Caco-2 (cell line): ENCODE measurements at regions not wholly inside any gene's neighbourhood (a gene's known extent, or its start where the extent isn't known, plus 50 kb on each side); places are given as distances from the start of the nearest gene placed in this dataset.

Source experiments
- BruUV-seq: library from RNA; stranded (reverse); fragments of 400-500 nt; replicated peaks from 2 replicates; lab custom pipeline; 2021; lab: Mats Ljungman, UMichigan
- CTCF ChIA-PET: fragments of 300-600 bp; sonication (Branson Sonifier 250); formaldehyde crosslinking; loops from one replicate; lab custom pipeline; 2022; ENCODE audit warnings: antibody characterized with exemption; lab: Charles Lee
- POLR2A ChIA-PET: fragments of 300-600 bp; sonication (Branson Sonifier 250); formaldehyde crosslinking; loops from one replicate; lab custom pipeline; 2022; ENCODE audit warnings: antibody characterized with exemption; lab: Charles Lee
- DNase-seq, 2 experiments: peaks; one replicate each; pipeline versions ENCODE4 v3.0.0 to v3.0.0-alpha.2; 2020 to 2022
- H3K27me3 ChIP-seq: replicated peaks from 2 replicates; pipeline ENCODE4 v1.6.0; 2011; ENCODE audit warnings: low read length; ENCODE audit not compliant: control insufficient read depth, insufficient read depth
- H3K36me3 ChIP-seq: 2 replicates; pipeline ENCODE4 v1.5.1; 2011; ENCODE audit warnings: low read length; ENCODE audit not compliant: control insufficient read depth, insufficient read depth
- H3K4me1 ChIP-seq: fragments of 250-450 bp; sonication (Bioruptor Pico); 2 replicates; pipeline ENCODE4 v1.5.1; 2020; ENCODE audit warnings: mild to moderate bottlenecking
- H3K4me3 ChIP-seq: 2 replicates; pipeline ENCODE4 v1.5.1; 2011; ENCODE audit warnings: low read depth, mild to moderate bottlenecking, control low read depth, low read length
- H3K9me3 ChIP-seq: fragments of 250-450 bp; sonication (Bioruptor Pico); 2 replicates; pipeline ENCODE4 v1.5.1; 2020; ENCODE audit warnings: mild to moderate bottlenecking, moderate library complexity
- H3K27ac Mint-ChIP-seq: one replicate; pipeline ENCODE4 v1.8.0; 2022; ENCODE audit warnings: mixed read lengths; ENCODE audit not compliant: unreplicated experiment
- H3K27me3 Mint-ChIP-seq: one replicate; pipeline ENCODE4 v1.8.0; 2022; ENCODE audit warnings: mixed read lengths; ENCODE audit not compliant: insufficient read depth, unreplicated experiment
- H3K36me3 Mint-ChIP-seq: one replicate; pipeline ENCODE4 v1.8.0; 2022; ENCODE audit warnings: mild to moderate bottlenecking, mixed read lengths; ENCODE audit not compliant: insufficient read depth, unreplicated experiment
- H3K4me1 Mint-ChIP-seq: one replicate; pipeline ENCODE4 v1.8.0; 2022; ENCODE audit warnings: low read depth, mixed read lengths; ENCODE audit not compliant: unreplicated experiment
- H3K4me3 Mint-ChIP-seq: one replicate; pipeline ENCODE4 v1.8.0; 2022; ENCODE audit warnings: mild to moderate bottlenecking, moderate library complexity, mixed read lengths; ENCODE audit not compliant: unreplicated experiment
- H3K9me3 Mint-ChIP-seq: one replicate; pipeline ENCODE4 v1.8.0; 2022; ENCODE audit warnings: mixed read lengths; ENCODE audit not compliant: unreplicated experiment
- CTCF ChIP-seq, 2 experiments: fragments of 200-600 bp in 1 of 2; IDR thresholded peaks; 1 replicate in 1 of 2; 2 replicates in 1 of 2; pipeline versions ENCODE4 v1.5.1 to v1.8.0; 2011 to 2022; ENCODE audit warnings: antibody characterized with exemption in 1 of 2, control low read depth in 1 of 2, inconsistent platforms in 1 of 2, low read depth in 1 of 2, low read length in 1 of 2, mild to moderate bottlenecking in 1 of 2, moderate library complexity in 1 of 2; ENCODE audit not compliant: insufficient read depth in 1 of 2, severe bottlenecking in 1 of 2, unreplicated experiment in 1 of 2
- intact Hi-C: fragments of 100-400 bp; cut with micrococcal nuclease; formaldehyde crosslinking; loops from one replicate; pipeline ENCODE4 v1.10.0; 2022; ENCODE audit not compliant: unreplicated experiment

- Histone ChIP-seq H3K4me3 (no peak overlapping the region), H3K4me1 (no peaks in the 10 kb centered on the region), H3K9me3 (no peaks in the 10 kb centered on the region), H3K27me3 (no peaks in the 10 kb centered on the region), H3K36me3 (no peaks in the 10 kb centered on the region)
- Mint-ChIP-seq H3K4me1 (no peaks in the 10 kb centered on the region), H3K36me3 (no peaks in the 10 kb centered on the region), H3K27ac (no peak overlapping the region), H3K9me3 (no peaks in the 10 kb centered on the region), H3K27me3 (peaks cover 23% of the 10 kb centered on the region), H3K4me3 (no peak overlapping the region)
- intact Hi-C loops, result no loop called here
- ChIA-PET POLR2A (no interaction called here), CTCF (no interaction called here)
- DNase-seq, result no peak
- TF ChIP-seq CTCF (IDR thresholded peaks at IDR 0.05; ENCODE audit: insufficient read depth in 1 of 2, low read depth in 1 of 2, low read length in 1 of 2, severe bottlenecking in 1 of 2, unreplicated experiment in 1 of 2), result no peak
- BruUV-seq, result no TSS peak
These were observed 102.4 kb downstream of the TMEM26 start for GRCh38 chr10:61350794-61351193.

GRCh38 chr10:61350068-61350467 lies 103.1 kb downstream of the TMEM26 start:
- no peaks in the 10 kb centered on the region for H3K36me3 ChIP-seq
- ChIA-PET CTCF (no interaction called here), POLR2A (no interaction called here)
- BruUV-seq, result no TSS peak
- intact Hi-C loops, result no loop called here
- Mint-ChIP-seq H3K4me3 (no peak overlapping the region), H3K9me3 (no peaks in the 10 kb centered on the region), H3K27me3 (peaks cover 26% of the 10 kb centered on the region), H3K36me3 (no peaks in the 10 kb centered on the region), H3K27ac (no peak overlapping the region), H3K4me1 (no peaks in the 10 kb centered on the region)
- no peak for TF ChIP-seq CTCF (IDR thresholded peaks at IDR 0.05; ENCODE audit: insufficient read depth in 1 of 2, low read depth in 1 of 2, low read length in 1 of 2, severe bottlenecking in 1 of 2, unreplicated experiment in 1 of 2)
- H3K4me3 ChIP-seq, result no peak overlapping the region
- no peaks in the 10 kb centered on the region for H3K9me3 ChIP-seq
- H3K4me1 ChIP-seq, result no peaks in the 10 kb centered on the region
- DNase-seq, result no peak
- no peaks in the 10 kb centered on the region for H3K27me3 ChIP-seq

- Histone ChIP-seq H3K4me3 (no peak overlapping the region), H3K9me3 (no peaks in the 10 kb centered on the region), H3K36me3 (no peaks in the 10 kb centered on the region), H3K4me1 (no peaks in the 10 kb centered on the region), H3K27me3 (no peaks in the 10 kb centered on the region)
- H3K9me3 Mint-ChIP-seq, result no peaks in the 10 kb centered on the region
- CTCF ChIA-PET, result no interaction called here
- no peak for DNase-seq
- POLR2A ChIA-PET, result no interaction called here
- H3K4me1 Mint-ChIP-seq, result no peaks in the 10 kb centered on the region
- intact Hi-C loops, result no loop called here
- H3K27ac Mint-ChIP-seq, result no peak overlapping the region
- no peak overlapping the region for H3K4me3 Mint-ChIP-seq
- H3K27me3 Mint-ChIP-seq, result peaks cover 20% of the 10 kb centered on the region
- H3K36me3 Mint-ChIP-seq, result no peaks in the 10 kb centered on the region
- BruUV-seq, result no TSS peak
- no peak for TF ChIP-seq CTCF (IDR thresholded peaks at IDR 0.05; ENCODE audit: insufficient read depth in 1 of 2, low read depth in 1 of 2, low read length in 1 of 2, severe bottlenecking in 1 of 2, unreplicated experiment in 1 of 2)
These were observed 106.3 kb downstream of the TMEM26 start for GRCh38 chr10:61346796-61347413.
